Lung (tissue), 11 donors: ENCODE measurements at regions not wholly inside any gene's neighbourhood (a gene's known extent, or its start where the extent isn't known, plus 50 kb on each side); places are given as distances from the start of the nearest gene placed in this dataset.

Experiments
- ATAC-seq: fragments of 200-7000 bp; cut with Tn5 transposase; one replicate; pipeline ENCODE4 v1.9.1; 2020; ENCODE audit warnings: moderate number of reproducible peaks; ENCODE audit not compliant: insufficient read depth, low FRiP score
- DNase-seq, 3 donors: peaks; one replicate each; pipeline ENCODE4 v3.0.0-alpha.2; 2013 to 2017
- H3K27ac ChIP-seq, 2 donors: one replicate each; pipeline ENCODE4 v1.5.1; 2013; ENCODE audit warnings: mild to moderate bottlenecking in 2 of 2, moderate library complexity in 2 of 2, control low read depth in 1 of 2, inconsistent platforms in 1 of 2, low read depth in 1 of 2, low read length in 1 of 2
- H3K27me3 ChIP-seq, 3 donors: one replicate each; pipeline ENCODE4 v1.5.1; 2013; ENCODE audit warnings: low read length in 2 of 3; ENCODE audit not compliant: control insufficient read depth in 3 of 3, insufficient read depth in 3 of 3
- H3K36me3 ChIP-seq, 4 donors: one replicate each; pipeline ENCODE4 v1.5.1; 2013; ENCODE audit warnings: low read length in 4 of 4, mild to moderate bottlenecking in 1 of 4, moderate library complexity in 1 of 4; ENCODE audit not compliant: control insufficient read depth in 4 of 4, insufficient read depth in 4 of 4
- H3K4me1 ChIP-seq, 5 donors: one replicate each; pipeline ENCODE4 v1.5.1; 2013; ENCODE audit warnings: low read length in 5 of 5, mild to moderate bottlenecking in 2 of 5, moderate library complexity in 1 of 5; ENCODE audit not compliant: control insufficient read depth in 5 of 5, insufficient read depth in 5 of 5
- H3K4me3 ChIP-seq: one replicate; pipeline ENCODE4 v1.5.1; 2013; ENCODE audit warnings: mild to moderate bottlenecking, control low read depth, moderate library complexity
- H3K9ac ChIP-seq, 2 donors: one replicate each; pipeline ENCODE4 v1.5.1; 2013; ENCODE audit warnings: low read length in 2 of 2, control low read depth in 1 of 2; ENCODE audit not compliant: insufficient read depth in 1 of 2
- H3K9me3 ChIP-seq, 4 donors: one replicate each; pipeline ENCODE4 v1.5.1; 2013; ENCODE audit warnings: low read length in 3 of 4, mild to moderate bottlenecking in 1 of 4, moderate library complexity in 1 of 4; ENCODE audit not compliant: control insufficient read depth in 4 of 4, insufficient read depth in 3 of 4
- CTCF ChIP-seq: IDR thresholded peaks from 2 replicates; pipeline ENCODE4 v1.5.1; 2012; ENCODE audit warnings: mild to moderate bottlenecking; ENCODE audit errors: control extremely low read depth, extremely low read depth
- WGBS, 2 donors: extraction: QIAGEN DNeasy Blood & Tissue Kit; methylation state at CpG; one replicate each; pipeline ENCODE4 v1.1.7; 2013; 5-methylcytosine and 5-hydroxymethylcytosine counted together
- donor health status: control.
- donor health status: control.
- donor health status: Bipolar disorder and iron deficiency.
- donor health status: healthy.
- donor health status: DM: yes; HTN: yes; CAD: no.

GRCh38 chr1:119245881-119246280 is 105.4 kb upstream of the WARS2 start:
- no peak overlapping the region for H3K27ac ChIP-seq
- no peak for TF ChIP-seq CTCF
- no peaks in the 10 kb centered on the region for H3K4me1 ChIP-seq
- DNase-seq = no peak
- ATAC-seq = no peak
- H3K9me3 ChIP-seq = peaks cover 0 to 4% (median 0%) of the 10 kb centered on the region in 4 donors
- no peak overlapping the region for H3K4me3 ChIP-seq
- no peaks in the 10 kb centered on the region for H3K27me3 ChIP-seq
- no peaks in the 10 kb centered on the region for H3K36me3 ChIP-seq
- no peak overlapping the region for H3K9ac ChIP-seq
- WGBS, 2 donors = 58 to 90% methylated on average over 1 of the region's 1 CpG

GRCh38 chr1:119249283-119249682 is 108.8 kb upstream of the WARS2 start:
- Histone ChIP-seq H3K27me3 (no peaks in the 10 kb centered on the region), H3K4me3 (no peak overlapping the region), H3K4me1 (no peaks in the 10 kb centered on the region), H3K27ac (no peak overlapping the region), H3K9ac (no peak overlapping the region), H3K36me3 (no peaks in the 10 kb centered on the region), H3K9me3 (peaks cover 0 to 4% (median 0%) of the 10 kb centered on the region in 4 donors)
- no peak for DNase-seq
- TF ChIP-seq CTCF = no peak
- 87 to 90% methylated on average over 5 of the region's 5 CpGs for WGBS, 2 donors
- ATAC-seq = no peak

GRCh38 chr1:119250299-119250698 is 109.8 kb upstream of the WARS2 start:
- Histone ChIP-seq H3K27ac (no peak overlapping the region), H3K36me3 (no peaks in the 10 kb centered on the region), H3K4me1 (no peaks in the 10 kb centered on the region), H3K9ac (no peak overlapping the region), H3K27me3 (no peaks in the 10 kb centered on the region), H3K4me3 (no peak overlapping the region), H3K9me3 (peaks cover 0 to 4% (median 0%) of the 10 kb centered on the region in 4 donors)
- ATAC-seq (no peak), DNase-seq (no peak)
- no peak for TF ChIP-seq CTCF
- 93 to 96% methylated on average over 1 of the region's 1 CpG for WGBS, 2 donors

GRCh38 chr1:119251751-119252150 is 111.3 kb upstream of the WARS2 start:
- 91% methylated on average over 3 of the region's 3 CpGs for WGBS, 2 donors
- DNase-seq (no peak), ATAC-seq (no peak)
- H3K4me1 ChIP-seq = no peaks in the 10 kb centered on the region
- no peaks in the 10 kb centered on the region for H3K36me3 ChIP-seq
- H3K9me3 ChIP-seq = peaks cover 0 to 2% (median 0%) of the 10 kb centered on the region in 4 donors
- H3K27ac ChIP-seq = no peak overlapping the region
- TF ChIP-seq CTCF = no peak
- no peak overlapping the region for H3K9ac ChIP-seq
- no peak overlapping the region for H3K4me3 ChIP-seq
- no peaks in the 10 kb centered on the region for H3K27me3 ChIP-seq
